HepG2 (cell line): ENCODE measurements at regions not wholly inside any gene's neighbourhood (a gene's known extent, or its start where the extent isn't known, plus 50 kb on each side); places are given as distances from the start of the nearest gene placed in this dataset.
A peak's percentile ranks its signal among the peaks of the same experiment; 100 is the strongest.

Experiments used
- ATAC-seq: fragments of 200-7000 bp; cut with Tn5 transposase; 3 replicates; pipeline ENCODE4 v1.9.1; 2020; ENCODE audit warnings: mild to moderate bottlenecking, moderate library complexity
- BruUV-seq: library from RNA; stranded (reverse); fragments of 400-500 nt; replicated peaks from 2 replicates; lab custom pipeline; 2021; lab: Mats Ljungman, UMichigan
- CTCF ChIA-PET: fragments of 300-600 bp; formaldehyde crosslinking; extraction: SDS; loops from one replicate; lab custom pipeline; 2021; ENCODE audit warnings: low total read pairs, inconsistent platforms, low intra/inter-chr PET ratio; lab: Yijun Ruan, JAX
- POLR2A ChIA-PET: fragments of 350-600 bp; sonication (Branson Sonifier 250); formaldehyde crosslinking; loops from one replicate; lab custom pipeline; 2020; ENCODE audit warnings: antibody characterized with exemption, inconsistent platforms; lab: Yijun Ruan, JAX
- DNase-seq: peaks from one replicate; pipeline ENCODE4 v3.0.0-alpha.2; 2015; ENCODE audit warnings: low spot score
- FAIRE-seq: peaks from 3 replicates; lab custom pipeline; 2011; peaks lifted over from hg19 to GRCh38; lab: Jason Lieb, UNC
- H2AFZ ChIP-seq: one replicate; pipeline ENCODE4 v1.6.1; 2011; ENCODE audit warnings: low read length, inconsistent platforms
- H3K27ac ChIP-seq: fragments of 300-600 bp; 3 replicates; pipeline ENCODE4 v1.8.0; 2011; ENCODE audit warnings: mixed run types, mild to moderate bottlenecking, mixed read lengths, low read length, inconsistent platforms; ENCODE audit not compliant: insufficient read depth; ENCODE audit errors: extremely low read length
- H3K27me3 ChIP-seq, 2 experiments: fragments of 200-600 bp in 1 of 2; 2 replicates in 1 of 2; 3 replicates in 1 of 2; pipeline versions ENCODE4 v1.6.0 to v1.8.0; 2011; ENCODE audit warnings: low read length in 2 of 2, mild to moderate bottlenecking in 2 of 2, moderate library complexity in 2 of 2, inconsistent platforms in 1 of 2; ENCODE audit not compliant: insufficient read depth in 2 of 2, control insufficient read depth in 1 of 2
- H3K36me3 ChIP-seq, 2 experiments: fragments of 200-600 bp in 1 of 2; replicated peaks in 1 of 2; 2 replicates in 1 of 2; 3 replicates in 1 of 2; pipeline versions ENCODE4 v1.5.1 to v1.8.0; 2011; ENCODE audit warnings: low read length in 2 of 2, inconsistent platforms in 1 of 2; ENCODE audit not compliant: insufficient read depth in 2 of 2, control insufficient read depth in 1 of 2
- H3K4me1 ChIP-seq: 2 replicates; pipeline ENCODE4 v1.5.1; 2012; ENCODE audit warnings: low read length, inconsistent platforms; ENCODE audit not compliant: insufficient read depth
- H3K4me2 ChIP-seq: 2 replicates; pipeline ENCODE4 v1.6.0; 2011; ENCODE audit warnings: low read depth, low read length, inconsistent platforms
- H3K4me3 ChIP-seq, 3 experiments: fragments of 200-600 bp in 1 of 3; sonication (generic), shearing (Covaris generic) in 1 of 3; replicated peaks in 1 of 3; 2 replicates each; pipeline ENCODE4 v1.5.1; 2011 to 2016; ENCODE audit warnings: low read length in 3 of 3, inconsistent platforms in 2 of 3, low read depth in 2 of 3, mild to moderate bottlenecking in 2 of 3, control low read depth in 1 of 3, mixed read lengths in 1 of 3; ENCODE audit not compliant: insufficient read depth in 1 of 3
- H3K79me2 ChIP-seq: one replicate; pipeline ENCODE4 v1.6.1; 2011; ENCODE audit warnings: low read length, inconsistent platforms; ENCODE audit not compliant: insufficient read depth
- H3K9ac ChIP-seq: 2 replicates; pipeline ENCODE4 v1.6.0; 2011; ENCODE audit warnings: mild to moderate bottlenecking, low read depth, low read length, inconsistent platforms; ENCODE audit not compliant: insufficient read depth
- H3K9me3 ChIP-seq: 2 replicates; pipeline ENCODE4 v1.5.1; 2012; ENCODE audit warnings: mild to moderate bottlenecking, low read length
- H4K20me1 ChIP-seq: 2 replicates; pipeline ENCODE4 v1.6.0; 2011; ENCODE audit warnings: inconsistent platforms, mild to moderate bottlenecking, low read length, moderate library complexity; ENCODE audit not compliant: insufficient read depth
- BCL6 ChIP-seq: IDR thresholded peaks from 2 replicates; pipeline ENCODE4 v1.6.1; 2016; ENCODE audit warnings: missing genetic modification reagents, missing compliant biosample characterization
- FOXO1 ChIP-seq: sonication (generic); formaldehyde crosslinking; IDR thresholded peaks from 2 replicates; pipeline ENCODE4 v1.4.0; 2020; ENCODE audit warnings: missing genetic modification reagents
- KAT8 ChIP-seq: IDR thresholded peaks from 2 replicates; pipeline ENCODE4 v1.6.1; 2016; ENCODE audit warnings: missing genetic modification reagents, missing compliant biosample characterization
- MAFF ChIP-seq: IDR thresholded peaks from 2 replicates; pipeline ENCODE4 v1.6.1; 2011; ENCODE audit warnings: low read depth, low read length, improper control_type of control experiment
- MAFK ChIP-seq, 2 experiments: IDR thresholded peaks in 1 of 2; conservative IDR thresholded peaks in 1 of 2; 2 replicates each; pipeline ENCODE4 v1.6.1; 2011; ENCODE audit warnings: improper control_type of control experiment in 2 of 2, low read length in 2 of 2
- RORA ChIP-seq: sonication (generic); formaldehyde crosslinking; IDR thresholded peaks from 2 replicates; pipeline ENCODE4 v1.5.0; 2020; ENCODE audit warnings: mild to moderate bottlenecking, missing genetic modification reagents, moderate library complexity
- SP4 ChIP-seq: sonication (generic); formaldehyde crosslinking; IDR thresholded peaks from 2 replicates; pipeline ENCODE4 v1.8.1; 2023; ENCODE audit warnings: mild to moderate bottlenecking, missing genetic modification reagents
- ZBTB7B ChIP-seq: sonication (generic); formaldehyde crosslinking; IDR thresholded peaks from 2 replicates; pipeline ENCODE4 v1.4.0; 2020; ENCODE audit warnings: missing genetic modification reagents
- ZNF180 ChIP-seq: sonication (generic); formaldehyde crosslinking; IDR thresholded peaks from 2 replicates; pipeline ENCODE4 v1.4.0; 2020; ENCODE audit warnings: low read depth, missing genetic modification reagents, borderline replicate concordance
- ZNF619 ChIP-seq: sonication (generic); formaldehyde crosslinking; IDR thresholded peaks from 2 replicates; pipeline ENCODE4 v1.4.0; 2020; ENCODE audit warnings: mild to moderate bottlenecking, missing genetic modification reagents
- ZNF660 ChIP-seq: sonication (generic); formaldehyde crosslinking; IDR thresholded peaks from 2 replicates; pipeline ENCODE4 v1.5.1; 2020; ENCODE audit warnings: mild to moderate bottlenecking, low read depth, missing genetic modification reagents, borderline replicate concordance
- ZNF878 ChIP-seq: sonication (generic); formaldehyde crosslinking; IDR thresholded peaks from 2 replicates; pipeline ENCODE4 v1.8.1; 2023; ENCODE audit warnings: mild to moderate bottlenecking, missing genetic modification reagents, moderate library complexity
- WGBS: methylation state at CpG from one replicate; pipeline ENCODE4 v1.1.6; 2017; ENCODE audit warnings: low lambda C conversion rate; 5-methylcytosine and 5-hydroxymethylcytosine counted together
- in situ Hi-C: cut with HindIII; loops from 2 replicates; pipeline ENCODE4 v1.10.0; 2017; ENCODE audit warnings: low pct_unique_long_range_greater_than_20kb; ENCODE audit not compliant: extremely low pct_ligation_motif_present
- intact Hi-C: fragments of 100-400 bp; cut with micrococcal nuclease; formaldehyde crosslinking; loops from one replicate; pipeline ENCODE4 v1.10.0; 2022; ENCODE audit not compliant: unreplicated experiment
- TF ChIP-seq, protein P1 (sequence below): sonication (generic); formaldehyde crosslinking; conservative IDR thresholded peaks from 2 replicates; pipeline ENCODE4 v1.4.0; 2020; ENCODE audit warnings: missing genetic modification reagents
- TF ChIP-seq, protein P2 (sequence below): sonication (generic); formaldehyde crosslinking; IDR thresholded peaks from 2 replicates; pipeline ENCODE4 v1.5.1; 2020; ENCODE audit warnings: mild to moderate bottlenecking, missing genetic modification reagents
- TF ChIP-seq, protein P3 (sequence below): IDR thresholded peaks from 2 replicates; pipeline ENCODE4 v1.6.1; 2016; ENCODE audit warnings: low read depth, borderline replicate concordance

DNA sequence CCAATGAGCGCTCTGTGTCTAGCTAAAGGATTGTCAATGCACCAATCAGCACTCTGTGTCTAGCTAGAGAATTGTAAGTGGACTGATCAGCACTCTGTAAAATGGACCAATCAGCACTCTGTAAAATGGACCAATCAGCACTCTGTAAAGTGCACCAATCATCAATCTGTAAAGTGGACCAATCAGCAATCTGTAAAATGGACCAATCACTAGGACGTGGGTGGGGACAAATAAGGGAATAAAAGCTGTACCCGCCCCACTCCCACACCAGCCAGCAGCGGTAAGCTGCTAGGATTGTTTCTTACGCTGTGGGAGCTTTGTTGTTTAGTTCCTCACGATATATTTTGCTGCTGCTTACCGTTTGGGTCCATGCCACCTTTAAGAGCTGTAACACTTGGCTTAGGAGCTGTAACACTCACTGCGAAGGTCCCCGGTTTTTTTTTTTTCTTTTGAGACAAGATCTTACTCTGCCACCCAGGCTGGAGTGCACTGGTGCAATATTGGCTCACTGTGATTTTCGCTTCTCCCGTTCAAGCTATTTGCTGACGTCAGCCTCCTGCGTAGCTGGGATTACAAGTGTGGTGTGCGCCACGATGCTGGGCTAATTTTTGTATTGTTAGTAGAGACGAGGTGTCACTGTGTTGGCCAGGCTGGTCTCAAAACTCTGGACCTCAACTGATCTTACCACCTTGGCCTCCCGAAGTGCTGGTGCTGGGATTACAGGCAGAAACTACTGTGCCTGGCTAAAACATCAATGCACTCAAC lies 184.8 kb downstream of the PTPN20 start:
- BruUV-seq: no TSS peak
- DNase-seq (no peak), FAIRE-seq (no peak), ATAC-seq (no peak)
- in situ Hi-C loops: no loop called here
- H3K4me2 ChIP-seq: no peak overlapping the region
- H3K36me3 ChIP-seq: no peaks in the 10 kb centered on the region
- no peaks in the 10 kb centered on the region for H3K4me1 ChIP-seq
- intact Hi-C loops: no loop called here
- H4K20me1 ChIP-seq: no peaks in the 10 kb centered on the region
- no peaks in the 10 kb centered on the region for H3K9me3 ChIP-seq
- WGBS: 47% methylated on average over 17 of the region's 17 CpGs
- ChIA-PET POLR2A (no interaction called here), CTCF (no interaction called here)
- H2AFZ ChIP-seq: peak overlapping the region; percentile 16
- no peak overlapping the region for H3K4me3 ChIP-seq
- H3K9ac ChIP-seq: no peak overlapping the region
- H3K27ac ChIP-seq: no peak overlapping the region
- H3K27me3 ChIP-seq: peaks cover 6 to 37% of the 10 kb centered on the region in 2 experiments; a peak in 2 of 5 replicates
- no peaks in the 10 kb centered on the region for H3K79me2 ChIP-seq
- TF ChIP-seq ZNF180 (CRISPR knock-in tag) (no peak), ZBTB7B (CRISPR knock-in tag) (no peak), MAFF (peak; percentile 26), SP4 (CRISPR knock-in tag) (no peak), ZNF878 (CRISPR knock-in tag) (no peak), MAFK (conservative IDR thresholded peaks at IDR 0.05 in 1 of 2, IDR thresholded peaks at IDR 0.05 in 1 of 2; ENCODE audit: low read length in 2 of 2) (peak; percentile 45 to 66; a peak in 3 of 4 replicates), BCL6 (CRISPR knock-in tag) (no peak), FOXO1 (no peak), ZNF619 (CRISPR knock-in tag) (no peak), ZNF660 (CRISPR knock-in tag) (no peak), KAT8 (CRISPR knock-in tag) (no peak), RORA (CRISPR knock-in tag) (no peak)
- TF ChIP-seq, protein P1, sequence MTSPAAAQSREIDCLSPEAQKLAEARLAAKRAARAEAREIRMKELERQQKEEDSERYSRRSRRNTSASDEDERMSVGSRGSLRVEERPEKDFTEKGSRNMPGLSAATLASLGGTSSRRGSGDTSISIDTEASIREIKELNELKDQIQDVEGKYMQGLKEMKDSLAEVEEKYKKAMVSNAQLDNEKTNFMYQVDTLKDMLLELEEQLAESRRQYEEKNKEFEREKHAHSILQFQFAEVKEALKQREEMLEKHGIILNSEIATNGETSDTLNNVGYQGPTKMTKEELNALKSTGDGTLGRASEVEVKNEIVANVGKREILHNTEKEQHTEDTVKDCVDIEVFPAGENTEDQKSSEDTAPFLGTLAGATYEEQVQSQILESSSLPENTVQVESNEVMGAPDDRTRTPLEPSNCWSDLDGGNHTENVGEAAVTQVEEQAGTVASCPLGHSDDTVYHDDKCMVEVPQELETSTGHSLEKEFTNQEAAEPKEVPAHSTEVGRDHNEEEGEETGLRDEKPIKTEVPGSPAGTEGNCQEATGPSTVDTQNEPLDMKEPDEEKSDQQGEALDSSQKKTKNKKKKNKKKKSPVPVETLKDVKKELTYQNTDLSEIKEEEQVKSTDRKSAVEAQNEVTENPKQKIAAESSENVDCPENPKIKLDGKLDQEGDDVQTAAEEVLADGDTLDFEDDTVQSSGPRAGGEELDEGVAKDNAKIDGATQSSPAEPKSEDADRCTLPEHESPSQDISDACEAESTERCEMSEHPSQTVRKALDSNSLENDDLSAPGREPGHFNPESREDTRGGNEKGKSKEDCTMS (CRISPR knock-in tag): no peak
- TF ChIP-seq, protein P2, sequence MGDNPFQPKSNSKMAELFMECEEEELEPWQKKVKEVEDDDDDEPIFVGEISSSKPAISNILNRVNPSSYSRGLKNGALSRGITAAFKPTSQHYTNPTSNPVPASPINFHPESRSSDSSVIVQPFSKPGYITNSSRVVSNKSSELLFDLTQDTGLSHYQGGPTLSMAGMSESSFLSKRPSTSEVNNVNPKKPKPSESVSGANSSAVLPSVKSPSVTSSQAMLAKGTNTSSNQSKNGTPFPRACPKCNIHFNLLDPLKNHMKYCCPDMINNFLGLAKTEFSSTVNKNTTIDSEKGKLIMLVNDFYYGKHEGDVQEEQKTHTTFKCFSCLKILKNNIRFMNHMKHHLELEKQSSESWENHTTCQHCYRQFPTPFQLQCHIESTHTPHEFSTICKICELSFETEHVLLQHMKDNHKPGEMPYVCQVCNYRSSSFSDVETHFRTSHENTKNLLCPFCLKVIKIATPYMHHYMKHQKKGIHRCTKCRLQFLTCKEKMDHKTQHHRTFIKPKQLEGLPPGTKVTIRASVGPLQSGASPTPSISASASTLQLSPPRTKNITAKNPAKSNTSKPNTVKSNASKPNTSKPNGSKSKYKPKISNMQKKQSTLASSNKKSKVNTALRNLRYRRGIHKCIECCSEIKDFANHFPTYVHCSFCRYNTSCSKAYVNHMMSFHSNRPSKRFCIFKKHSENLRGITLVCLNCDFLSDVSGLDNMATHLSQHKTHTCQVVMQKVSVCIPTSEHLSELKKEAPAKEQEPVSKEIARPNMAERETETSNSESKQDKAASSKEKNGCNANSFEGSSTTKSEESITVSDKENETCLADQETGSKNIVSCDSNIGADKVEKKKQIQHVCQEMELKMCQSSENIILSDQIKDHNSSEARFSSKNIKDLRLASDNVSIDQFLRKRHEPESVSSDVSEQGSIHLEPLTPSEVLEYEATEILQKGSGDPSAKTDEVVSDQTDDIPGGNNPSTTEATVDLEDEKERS (CRISPR knock-in tag): no peak
- TF ChIP-seq, protein P3, sequence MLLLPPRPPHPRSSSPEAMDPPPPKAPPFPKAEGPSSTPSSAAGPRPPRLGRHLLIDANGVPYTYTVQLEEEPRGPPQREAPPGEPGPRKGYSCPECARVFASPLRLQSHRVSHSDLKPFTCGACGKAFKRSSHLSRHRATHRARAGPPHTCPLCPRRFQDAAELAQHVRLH (CRISPR knock-in tag): no peak
